Right lobe of liver (tissue), 6 donors: ENCODE measurements at regions not wholly inside any gene's neighbourhood (a gene's known extent, or its start where the extent isn't known, plus 50 kb on each side); places are given as distances from the start of the nearest gene placed in this dataset.
A peak's percentile ranks its signal among the peaks of the same experiment; 100 is the strongest.

Source experiments
- ATAC-seq, 4 donors: fragments of 200-7000 bp; cut with Tn5 transposase; one replicate each; pipeline ENCODE4 v1.9.1; 2020; ENCODE audit warnings: mild to moderate bottlenecking in 4 of 4, moderate library complexity in 4 of 4
- DNase-seq, 3 donors: peaks; one replicate each; pipeline ENCODE4 v3.0.0-alpha.2; 2020
- H3K27ac ChIP-seq, 3 donors: fragments of 200-600 bp; one replicate each; pipeline ENCODE4 v1.8.0; 2022
- H3K27me3 ChIP-seq, 2 donors: fragments of 200-600 bp; one replicate each; pipeline ENCODE4 v1.8.0; 2022
- H3K36me3 ChIP-seq, 4 donors: fragments of 200-600 bp; sonication (generic) in 1 of 4; one replicate each; pipeline versions ENCODE4 v1.5.1 to v1.8.0; 2017 to 2022; ENCODE audit warnings: control low read depth in 1 of 4
- H3K4me1 ChIP-seq, 4 donors: fragments of 200-600 bp; sonication (generic) in 1 of 4; one replicate each; pipeline versions ENCODE4 v1.5.1 to v1.8.0; 2017 to 2022; ENCODE audit warnings: control low read depth in 1 of 4
- H3K4me3 ChIP-seq, 3 donors: fragments of 200-600 bp; one replicate each; pipeline ENCODE4 v1.8.0; 2022
- H3K9me3 ChIP-seq, 4 donors: fragments of 200-600 bp; sonication (generic) in 1 of 4; one replicate each; pipeline versions ENCODE4 v1.5.1 to v1.8.0; 2017 to 2022; ENCODE audit warnings: control low read depth in 1 of 4
- POLR2A ChIP-seq: fragments of 450-650 bp; IDR thresholded peaks from one replicate; pipeline ENCODE4 v1.6.1; 2017; ENCODE audit warnings: antibody characterized with exemption, mild to moderate bottlenecking
- WGBS: methylation state at CpG from one replicate; pipeline ENCODE4 v1.1.6; 2018; ENCODE audit warnings: low coverage, low lambda C conversion rate; ENCODE audit not compliant: insufficient coverage; ENCODE audit errors: missing lambda C conversion rate; 5-methylcytosine and 5-hydroxymethylcytosine counted together
- intact Hi-C, 2 donors: fragments of 100-400 bp; cut with DNase I; formaldehyde crosslinking; loops; one replicate each; pipeline versions ENCODE4 v1.11.2 to v1.14.1; 2022
- TF ChIP-seq, protein P1 (sequence below), 4 donors: fragments of 200-600 bp in 3 of 4; fragments of 450-650 bp in 1 of 4; IDR thresholded peaks; one replicate each; pipeline versions ENCODE4 v1.5.1 to v1.8.0; 2016 to 2022; ENCODE audit warnings: antibody characterized with exemption in 4 of 4, mild to moderate bottlenecking in 2 of 4
- donor health status: DM: no; HTN: yes; CAD: no.
- donor health status: DM: no; HTN: no; CAD: no.
- donor health status: DM: no; HTN: no; CAD: no.
- donor health status: DM: no; HTN: yes; CAD: no.
- donor health status: DM: no; HTN: yes; CAD: no.

DNA sequence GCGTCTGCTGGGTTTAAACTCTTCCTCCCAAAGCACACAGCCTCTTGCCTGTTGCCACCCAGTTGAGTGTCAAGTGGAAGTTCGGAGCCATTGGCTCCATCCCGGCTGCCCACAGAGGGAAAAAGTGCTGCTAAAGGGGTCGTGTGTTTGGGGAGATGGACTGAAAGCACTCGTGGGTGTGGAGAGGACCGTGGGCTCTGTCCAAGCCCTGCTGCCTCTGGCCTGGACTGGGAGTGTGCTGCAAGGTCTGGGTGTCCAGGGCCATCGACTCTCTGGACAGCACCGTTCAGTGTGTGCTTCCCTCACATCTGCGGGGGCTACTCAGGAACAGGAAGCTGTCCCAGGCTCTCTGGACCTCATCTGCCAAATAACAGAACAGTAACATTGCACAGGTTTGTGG, 269.3 kb downstream of the DLL1 start:
- DNase-seq = peak in 1 of 3 donors; percentile 11
- WGBS = 73% methylated on average over 3 of the region's 9 CpGs
- Histone ChIP-seq H3K27me3 (no peaks in the 10 kb centered on the region), H3K4me1 (peaks cover 0 to 13% (median 3%) of the 10 kb centered on the region in 4 donors), H3K27ac (no peak overlapping the region), H3K9me3 (no peaks in the 10 kb centered on the region), H3K36me3 (no peaks in the 10 kb centered on the region), H3K4me3 (no peak overlapping the region)
- ATAC-seq = no peak
- intact Hi-C loops = no loop called here
- TF ChIP-seq, protein P1, sequence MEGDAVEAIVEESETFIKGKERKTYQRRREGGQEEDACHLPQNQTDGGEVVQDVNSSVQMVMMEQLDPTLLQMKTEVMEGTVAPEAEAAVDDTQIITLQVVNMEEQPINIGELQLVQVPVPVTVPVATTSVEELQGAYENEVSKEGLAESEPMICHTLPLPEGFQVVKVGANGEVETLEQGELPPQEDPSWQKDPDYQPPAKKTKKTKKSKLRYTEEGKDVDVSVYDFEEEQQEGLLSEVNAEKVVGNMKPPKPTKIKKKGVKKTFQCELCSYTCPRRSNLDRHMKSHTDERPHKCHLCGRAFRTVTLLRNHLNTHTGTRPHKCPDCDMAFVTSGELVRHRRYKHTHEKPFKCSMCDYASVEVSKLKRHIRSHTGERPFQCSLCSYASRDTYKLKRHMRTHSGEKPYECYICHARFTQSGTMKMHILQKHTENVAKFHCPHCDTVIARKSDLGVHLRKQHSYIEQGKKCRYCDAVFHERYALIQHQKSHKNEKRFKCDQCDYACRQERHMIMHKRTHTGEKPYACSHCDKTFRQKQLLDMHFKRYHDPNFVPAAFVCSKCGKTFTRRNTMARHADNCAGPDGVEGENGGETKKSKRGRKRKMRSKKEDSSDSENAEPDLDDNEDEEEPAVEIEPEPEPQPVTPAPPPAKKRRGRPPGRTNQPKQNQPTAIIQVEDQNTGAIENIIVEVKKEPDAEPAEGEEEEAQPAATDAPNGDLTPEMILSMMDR (IDR thresholded peaks at IDR 0.05) = no peak
- TF ChIP-seq POLR2A = no peak

DNA sequence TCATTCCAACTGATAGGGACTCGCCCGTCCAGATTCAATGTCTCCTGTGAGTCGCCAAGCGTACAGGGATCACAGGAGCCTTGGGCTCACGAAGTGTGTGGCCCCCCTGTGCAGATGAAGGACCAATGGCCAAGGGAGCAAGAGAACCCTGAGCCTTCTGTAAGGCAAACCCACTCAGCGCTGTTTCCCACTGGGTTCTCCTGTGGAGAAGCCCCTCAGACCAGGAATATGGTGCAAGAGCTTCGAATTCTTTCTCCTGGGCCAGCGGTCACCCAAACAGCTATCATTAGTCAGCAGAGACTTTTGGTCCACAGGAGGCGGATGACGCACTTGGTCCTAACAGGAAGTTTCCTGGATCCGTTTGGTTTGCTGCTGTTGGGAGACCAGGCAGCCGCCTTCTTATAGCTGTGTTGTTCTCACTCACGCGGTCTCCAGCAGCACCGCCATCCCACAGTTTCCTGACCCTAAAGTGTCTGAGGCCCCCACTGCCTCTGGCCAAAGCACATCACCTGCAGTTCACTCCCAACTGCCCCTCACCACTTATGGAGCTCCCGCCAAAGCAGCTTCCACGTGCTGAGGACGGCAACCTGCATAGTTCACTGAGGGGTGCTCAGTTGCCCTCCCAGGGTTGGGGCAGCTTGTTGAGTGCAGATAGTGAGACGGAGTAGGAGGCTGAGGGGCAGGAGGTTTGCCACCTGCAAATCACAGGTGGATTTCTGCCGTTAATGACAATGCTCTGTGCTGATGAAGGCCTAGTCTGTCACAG, 268.6 kb downstream of the ERMARD start:
- Histone ChIP-seq H3K36me3 (no peaks in the 10 kb centered on the region), H3K27me3 (no peaks in the 10 kb centered on the region), H3K27ac (no peak overlapping the region), H3K4me3 (no peak overlapping the region), H3K9me3 (no peaks in the 10 kb centered on the region), H3K4me1 (peaks cover 0 to 4% (median under 1%) of the 10 kb centered on the region in 4 donors)
- TF ChIP-seq POLR2A = no peak
- TF ChIP-seq, protein P1 (IDR thresholded peaks at IDR 0.05) = no peak
- WGBS = 91% methylated on average over 8 of the region's 20 CpGs
- peak in 1 of 3 donors; percentile 18 for DNase-seq
- no peak for ATAC-seq
- intact Hi-C loops = no loop called here

DNA sequence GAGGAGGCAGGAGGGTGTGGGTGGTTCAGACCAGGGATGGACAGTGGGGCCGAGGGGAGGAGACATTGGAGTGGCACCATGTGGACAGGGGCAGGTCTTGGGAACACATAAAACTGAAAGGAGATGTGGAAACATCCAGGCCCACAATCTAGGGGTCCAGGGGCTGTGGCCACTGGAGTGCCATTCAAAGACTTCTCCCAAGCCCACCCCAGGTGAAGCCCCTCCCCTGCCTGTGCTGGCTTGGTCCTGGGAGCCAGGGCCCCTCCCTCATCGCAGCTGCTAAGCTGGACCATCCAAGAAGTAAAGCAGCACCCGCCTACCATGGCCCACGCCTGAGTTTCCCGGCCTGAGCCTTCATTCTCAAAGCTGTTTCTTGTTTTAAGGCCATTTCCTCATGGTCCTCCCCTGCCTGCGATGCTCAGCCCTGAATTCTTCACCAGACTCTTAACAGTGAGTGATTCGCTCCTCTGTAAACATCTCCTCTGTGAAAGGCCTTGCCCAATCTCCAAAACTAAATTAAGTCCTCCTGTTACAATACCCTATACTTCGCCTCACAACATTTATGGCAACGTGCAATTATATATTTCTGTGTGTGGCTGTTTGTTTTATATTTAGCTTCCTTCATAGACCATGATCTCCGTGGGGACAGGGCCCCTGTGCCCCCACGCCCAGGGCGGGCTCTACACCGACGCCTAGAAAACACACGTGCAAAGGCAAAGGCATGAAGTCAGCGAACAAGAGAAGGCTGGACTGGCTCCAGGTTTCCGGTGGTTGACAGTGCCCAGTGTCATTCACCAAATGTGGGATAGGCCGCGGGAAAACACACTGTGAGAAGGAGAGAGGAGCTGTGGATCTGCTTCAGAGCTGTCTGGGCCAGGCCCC, 267.8 kb downstream of the ERMARD start:
- H3K27ac ChIP-seq = no peak overlapping the region
- H3K36me3 ChIP-seq = no peaks in the 10 kb centered on the region
- DNase-seq = no peak
- WGBS = 81% methylated on average over 16 of the region's 19 CpGs
- no peak overlapping the region for H3K4me3 ChIP-seq
- no peaks in the 10 kb centered on the region for H3K9me3 ChIP-seq
- no peaks in the 10 kb centered on the region for H3K4me1 ChIP-seq
- ATAC-seq = no peak
- TF ChIP-seq POLR2A = no peak
- TF ChIP-seq, protein P1 (IDR thresholded peaks at IDR 0.05) = no peak
- intact Hi-C loops = no loop called here
- H3K27me3 ChIP-seq = no peaks in the 10 kb centered on the region

DNA sequence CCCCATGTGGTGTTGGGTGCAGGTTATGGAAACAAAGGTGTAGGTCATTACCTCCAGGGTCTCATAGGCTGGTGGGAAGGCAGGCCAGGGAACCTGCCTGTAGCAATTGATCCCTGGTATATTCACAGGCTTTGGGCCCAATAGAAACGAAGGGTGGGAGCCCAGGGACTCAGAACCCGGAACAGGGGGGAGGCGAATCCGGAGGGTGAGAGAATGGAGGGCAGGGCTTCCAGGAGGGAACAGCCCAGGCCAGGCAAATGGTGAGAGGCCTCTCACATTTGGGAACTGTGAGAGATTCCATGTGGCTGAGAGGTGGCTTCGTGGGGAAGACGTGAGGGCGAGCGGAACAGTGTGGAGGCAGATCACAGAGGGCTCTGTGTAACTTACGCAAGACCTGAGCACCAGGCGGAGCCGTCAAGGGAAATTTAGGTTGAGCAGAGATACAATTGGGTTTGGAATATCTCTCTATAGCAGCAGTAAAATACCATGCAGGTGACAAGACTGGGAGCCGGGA, 267.1 kb downstream of the ERMARD start:
- ATAC-seq (no peak), DNase-seq (no peak)
- no peaks in the 10 kb centered on the region for H3K36me3 ChIP-seq
- no peaks in the 10 kb centered on the region for H3K9me3 ChIP-seq
- no peak overlapping the region for H3K4me3 ChIP-seq
- no peaks in the 10 kb centered on the region for H3K27me3 ChIP-seq
- no peak overlapping the region for H3K27ac ChIP-seq
- TF ChIP-seq POLR2A = no peak
- TF ChIP-seq, protein P1 (IDR thresholded peaks at IDR 0.05) = no peak
- H3K4me1 ChIP-seq = no peaks in the 10 kb centered on the region
- WGBS = 74% methylated on average over 8 of the region's 12 CpGs
- intact Hi-C loops = no loop called here
